Epithelial cell of prostate (primary cell): ENCODE measurements at regions not wholly inside any gene's neighbourhood (a gene's known extent, or its start where the extent isn't known, plus 50 kb on each side); places are given as distances from the start of the nearest gene placed in this dataset.

Experiments
- DNase-seq: peaks from one replicate; pipeline ENCODE4 v3.0.0-alpha.2; 2011; ENCODE audit warnings: low read depth, low spot score
- H3K27ac ChIP-seq: fragments of 450-650 bp; 2 replicates; pipeline ENCODE4 v1.5.1; 2017; ENCODE audit warnings: mild to moderate bottlenecking

- no peak for DNase-seq
- no peak overlapping the region for H3K27ac ChIP-seq
These were observed 61.6 kb downstream of the CCR1 start for GRCh38 chr3:46146548-46146947.

DNA sequence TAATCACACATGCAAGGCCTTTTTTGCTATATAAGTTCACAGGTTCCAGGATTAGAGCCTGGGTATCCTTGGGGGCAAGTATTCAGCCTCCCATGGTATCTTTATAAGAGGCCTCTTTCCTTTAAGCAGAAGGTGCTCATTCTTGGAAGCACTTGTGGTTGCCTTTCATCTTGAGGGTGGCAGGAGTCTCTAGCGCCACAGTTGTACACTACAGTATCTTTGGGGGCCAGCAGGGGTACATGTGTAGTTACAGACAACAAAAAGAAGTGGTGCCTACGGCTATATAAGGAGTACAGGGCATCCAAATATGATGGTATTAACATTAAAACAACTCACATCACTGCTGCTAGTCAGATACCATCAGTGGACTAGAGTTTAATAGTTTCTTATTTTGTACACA is 62.1 kb downstream of the CCR1 start:
- H3K27ac ChIP-seq = no peak overlapping the region

GRCh38 chr3:46145147-46145546 is 63.0 kb downstream of the CCR1 start:
- DNase-seq = no peak
- no peak overlapping the region for H3K27ac ChIP-seq

More for the DNA sequence above, 62.1 kb downstream of the CCR1 start:
- no peak for DNase-seq

- no peak for DNase-seq
- no peak overlapping the region for H3K27ac ChIP-seq
These were observed 64.1 kb downstream of the CCR1 start for GRCh38 chr3:46143951-46144473.

DNA sequence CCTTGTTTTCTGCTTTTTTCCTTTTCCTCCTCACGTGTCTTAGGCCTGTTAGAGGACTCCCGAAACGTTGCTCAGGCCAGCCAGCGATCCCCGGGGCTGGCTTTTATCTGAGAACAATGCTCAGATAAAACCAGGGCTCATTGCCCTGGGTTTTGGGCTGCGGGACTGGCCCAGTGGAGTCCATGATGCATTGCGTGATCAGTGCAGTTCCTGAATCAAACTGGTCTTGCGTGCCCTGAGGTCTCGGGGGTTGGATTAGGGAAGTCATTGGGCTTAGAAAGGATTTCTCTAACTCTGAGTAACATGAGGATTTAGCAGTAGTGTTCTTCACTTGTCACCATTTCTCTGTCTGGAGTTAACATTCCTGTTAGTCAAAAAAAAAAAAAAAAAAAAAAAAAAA is 66.3 kb downstream of the CCR1 start:
- DNase-seq = no peak

GRCh38 chr3:46138581-46138980 is 69.5 kb downstream of the CCR1 start:
- H3K27ac ChIP-seq = no peak overlapping the region
- DNase-seq = no peak

More for the DNA sequence above, 66.3 kb downstream of the CCR1 start:
- H3K27ac ChIP-seq = no peak overlapping the region

DNA sequence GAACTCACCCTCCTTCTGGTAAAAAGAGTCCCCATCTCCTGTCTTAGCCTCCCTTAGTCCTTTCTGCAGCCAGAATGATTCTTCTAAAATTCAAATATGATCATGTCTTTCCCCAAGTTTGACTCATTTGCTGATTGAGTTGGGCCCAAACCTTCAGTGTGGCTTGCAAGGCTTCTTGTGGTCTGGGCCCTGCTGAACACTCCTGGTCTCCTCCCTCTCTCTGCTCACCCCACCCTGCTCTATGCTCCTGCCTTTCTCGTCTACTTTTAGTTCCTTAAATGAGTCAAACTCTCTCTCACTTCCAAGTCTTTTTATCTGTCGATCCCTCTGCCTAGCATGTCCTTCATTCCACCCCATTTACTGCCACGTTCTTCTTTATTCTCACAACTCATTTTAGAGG is 72.6 kb downstream of the CCR1 start:
- no peak overlapping the region for H3K27ac ChIP-seq
- peak; percentile 16 for DNase-seq

DNA sequence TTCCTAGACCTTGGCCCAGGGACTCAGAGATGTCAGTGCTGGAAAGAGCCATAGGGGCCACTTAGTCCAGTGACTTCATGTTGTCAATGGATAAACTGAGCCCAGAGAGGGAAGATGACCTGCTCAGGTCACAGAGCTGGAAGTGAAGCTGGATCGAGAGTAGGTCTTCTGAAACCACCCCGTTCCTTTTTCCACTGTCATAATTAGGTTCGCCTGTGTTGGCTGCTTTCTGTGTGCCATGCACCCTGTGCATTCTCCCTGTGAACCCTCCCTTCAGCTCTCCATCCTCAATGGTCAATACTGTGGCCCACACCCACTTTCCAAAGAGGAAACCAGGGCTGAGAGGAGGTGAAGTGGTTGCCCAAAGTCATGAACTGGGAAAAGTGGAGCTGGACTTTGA is 74.8 kb downstream of the CCR1 start:
- DNase-seq = no peak
- H3K27ac ChIP-seq = no peak overlapping the region

- H3K27ac ChIP-seq = no peak overlapping the region
These were observed 75.5 kb downstream of the CCR1 start for GRCh38 chr3:46132565-46132964.

DNA sequence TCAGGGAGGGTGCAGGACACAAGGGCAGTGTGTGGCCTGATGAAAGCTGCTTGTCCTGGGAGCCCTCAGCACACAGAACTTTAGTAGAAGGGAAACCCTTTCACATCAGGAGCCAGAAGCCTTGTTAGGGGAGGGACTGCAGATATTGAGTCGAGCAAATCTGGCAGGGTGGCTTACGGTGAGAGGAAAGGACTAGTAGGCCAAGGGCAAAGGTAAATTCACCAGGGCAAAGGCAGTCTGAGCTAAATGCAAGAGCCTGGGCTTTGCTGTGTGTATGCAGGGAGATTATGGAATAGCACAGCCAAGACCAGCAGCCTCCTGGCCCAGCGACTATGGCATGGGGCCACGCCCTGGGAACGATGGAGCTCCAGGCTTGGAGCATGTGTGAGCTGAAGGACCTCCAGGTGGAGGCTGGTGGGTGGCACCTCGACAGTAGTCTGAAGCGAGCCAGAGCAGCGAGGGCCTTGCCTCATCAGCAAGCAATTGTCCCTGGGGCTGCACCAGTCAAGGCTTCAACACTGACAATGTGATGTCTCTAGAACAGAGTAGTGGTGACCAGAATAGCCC is 76.1 kb downstream of the CCR1 start:
- no peak overlapping the region for H3K27ac ChIP-seq
- DNase-seq = no peak

More at GRCh38 chr3:46132565-46132964, 75.5 kb downstream of the CCR1 start:
- no peak for DNase-seq

DNA sequence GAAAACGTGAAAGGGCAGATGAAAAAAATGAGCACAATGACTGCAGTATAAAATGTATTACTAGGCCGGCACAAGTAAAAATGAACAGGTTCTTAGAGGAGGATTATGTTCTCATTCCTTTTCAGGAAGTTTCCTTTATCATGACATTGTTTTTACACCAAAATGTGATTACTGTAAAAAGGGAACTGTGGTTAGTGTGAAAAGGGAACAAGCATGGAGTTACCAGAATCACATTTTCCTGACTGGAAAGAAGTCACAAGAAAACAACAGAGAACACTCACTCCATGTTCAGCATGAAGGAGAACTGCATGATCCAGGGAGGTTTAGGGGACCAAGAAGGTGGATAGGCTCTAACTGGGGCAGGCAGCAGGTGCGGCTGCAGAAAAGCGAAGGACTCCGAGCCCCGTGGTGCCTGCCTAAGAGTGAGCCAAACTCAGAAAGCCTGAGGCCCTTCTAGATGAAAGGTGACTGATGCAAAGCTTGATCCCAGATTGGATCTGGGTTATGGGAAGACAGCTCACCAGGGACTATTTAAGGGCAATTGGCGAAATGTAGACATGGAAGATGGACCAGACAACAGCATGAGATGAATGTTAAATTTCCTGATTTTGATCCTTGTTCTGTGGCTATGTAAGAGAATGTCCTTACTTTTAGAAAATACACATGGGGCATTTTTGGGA is 77.3 kb downstream of the CCR1 start:
- H3K27ac ChIP-seq = no peak overlapping the region
- no peak for DNase-seq

- no peak overlapping the region for H3K27ac ChIP-seq
- DNase-seq = no peak
These were observed 78.4 kb downstream of the CCR1 start for GRCh38 chr3:46129588-46130272.

GRCh38 chr3:46127503-46127902 is 80.6 kb downstream of the CCR1 start:
- H3K27ac ChIP-seq = peak overlapping the region; percentile 56
- DNase-seq = no peak

DNA sequence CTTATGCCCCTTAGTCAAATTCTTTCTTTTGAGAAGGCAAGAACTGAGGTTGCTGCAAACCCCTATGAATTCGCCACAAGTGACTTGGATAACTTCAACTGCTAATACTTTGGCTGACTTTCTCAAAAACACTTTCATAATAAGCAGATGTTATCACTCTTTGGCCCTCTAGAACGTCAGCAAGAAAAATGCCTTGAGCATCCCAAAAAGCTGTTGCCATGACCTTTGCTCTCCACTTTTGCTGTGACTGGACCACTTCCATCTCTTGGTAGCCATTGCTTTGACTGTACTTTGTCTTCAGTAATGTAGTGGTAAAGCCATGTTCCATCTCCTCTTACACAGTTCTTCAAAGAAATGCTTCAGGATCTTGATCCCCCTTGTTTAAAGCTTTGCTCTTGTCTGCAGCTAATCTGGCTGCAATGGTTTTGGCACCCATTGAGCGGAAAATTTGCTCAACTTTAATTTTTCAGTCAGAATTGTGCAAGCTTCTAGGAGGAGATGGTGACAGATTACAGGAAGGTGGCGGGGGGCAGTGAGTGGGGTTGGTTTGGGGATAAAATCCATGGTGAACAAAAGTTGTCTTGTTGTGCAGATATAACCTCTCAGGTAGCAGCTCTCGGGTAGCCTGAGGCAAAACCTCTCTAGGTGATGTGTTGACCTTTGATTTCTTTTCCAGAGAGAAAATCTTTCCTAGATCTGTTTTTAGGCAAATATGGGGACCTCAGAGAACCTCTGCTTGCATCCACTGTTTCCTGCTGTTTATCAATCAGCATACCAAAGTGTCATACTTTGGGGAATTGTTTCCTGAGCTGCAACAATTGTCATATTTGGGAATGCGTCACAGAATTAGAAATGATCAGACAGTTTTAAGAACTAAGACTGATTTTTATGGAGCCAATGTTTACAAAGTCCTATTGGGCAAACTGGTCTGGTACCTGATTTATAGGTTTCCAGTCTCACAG is 83.6 kb downstream of the CCR1 start:
- no peak for DNase-seq
- H3K27ac ChIP-seq = no peak overlapping the region

DNA sequence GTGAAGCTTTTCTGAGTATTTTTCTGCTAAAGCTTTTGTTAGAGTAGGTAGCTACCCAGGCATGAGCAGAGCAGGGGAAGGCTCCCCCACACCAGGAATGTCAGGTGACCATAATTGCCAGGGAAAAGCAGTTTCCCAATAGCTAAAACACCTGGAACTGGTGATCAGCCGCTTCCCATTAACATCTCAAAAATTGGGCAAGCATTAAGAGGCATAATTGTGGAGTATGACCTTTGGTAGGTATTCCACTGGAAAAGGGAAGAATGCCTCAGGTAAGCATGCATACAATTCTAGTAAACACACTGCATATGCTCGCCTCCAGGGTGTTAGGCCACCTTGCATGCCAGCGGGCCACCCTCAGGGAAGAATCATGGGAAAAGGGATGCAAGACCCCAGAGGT is 84.5 kb downstream of the CCR1 start:
- H3K27ac ChIP-seq = no peak overlapping the region
- DNase-seq = no peak

- no peak overlapping the region for H3K27ac ChIP-seq
- no peak for DNase-seq
These were observed 86.0 kb downstream of the CCR1 start for GRCh38 chr3:46122091-46122490.

- no peak for DNase-seq
- H3K27ac ChIP-seq = no peak overlapping the region
These were observed 87.1 kb downstream of the CCR1 start for GRCh38 chr3:46120983-46121382.

- no peak overlapping the region for H3K27ac ChIP-seq
These were observed 88.2 kb downstream of the CCR1 start for GRCh38 chr3:46119709-46120498.

DNA sequence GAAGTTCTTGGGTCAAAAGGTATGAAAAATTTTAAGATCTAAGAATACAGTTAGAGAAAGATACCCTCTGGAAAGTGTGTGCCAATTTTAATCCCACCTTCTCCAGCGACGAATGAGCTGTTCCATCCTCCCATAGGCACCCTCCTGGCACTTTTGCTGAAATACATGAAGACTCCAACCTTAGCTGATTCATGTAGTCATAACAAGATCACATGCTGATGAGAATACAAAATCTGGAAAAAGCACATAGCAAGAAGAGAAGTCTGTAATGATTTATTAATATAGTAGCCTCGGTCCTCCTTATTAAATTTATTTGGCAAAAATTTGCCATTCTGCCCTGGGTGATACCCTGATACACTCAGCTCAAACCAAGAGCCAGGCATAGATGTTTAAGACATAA is 88.9 kb downstream of the CCR1 start:
- no peak overlapping the region for H3K27ac ChIP-seq
- DNase-seq = no peak

More at GRCh38 chr3:46119709-46120498, 88.2 kb downstream of the CCR1 start:
- no peak for DNase-seq
